ENCODE measurements at regions not wholly inside any gene's neighbourhood (a gene's known extent, or its start where the extent isn't known, plus 50 kb on each side); places are given as distances from the start of the nearest gene placed in this dataset.
A peak's percentile ranks its signal among the peaks of the same experiment; 100 is the strongest.

DNA sequence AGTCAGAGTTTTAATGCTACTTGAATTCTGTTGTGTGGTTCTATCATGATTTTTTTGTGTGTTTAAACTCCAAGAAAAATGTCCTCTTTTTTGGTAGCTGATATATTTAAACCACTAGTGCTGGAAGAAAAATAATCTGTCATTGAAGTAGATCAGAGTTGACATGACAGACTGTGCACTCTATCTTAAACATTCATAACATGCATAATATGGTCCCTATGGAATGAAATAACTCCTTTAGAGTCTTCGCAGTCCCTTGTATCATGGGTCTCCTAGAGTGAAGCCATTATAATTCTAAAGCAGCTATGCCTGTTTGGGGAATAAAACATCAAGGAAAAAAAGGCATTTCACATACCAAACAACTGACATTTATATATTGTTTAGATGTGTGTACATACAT lies 282.7 kb upstream of the CITED2 start:
- intact Hi-C loops (cut with DNase I): no loop called here
- Histone ChIP-seq H3K27me3 (no peaks in the 10 kb centered on the region), H3K4me1 (peaks cover 0 to 32% (median 4%) of the 10 kb centered on the region in 3 donors), H3K36me3 (no peaks in the 10 kb centered on the region), H3K4me3 (no peak overlapping the region), H3K27ac (no peak overlapping the region), H3K9me3 (no peaks in the 10 kb centered on the region)
- WGBS, 2 donors: 100% methylated on average over 1 of the region's 1 CpG
- no peak for TF ChIP-seq POLR2A (IDR thresholded peaks at IDR 0.05)
- TF ChIP-seq, protein P1, sequence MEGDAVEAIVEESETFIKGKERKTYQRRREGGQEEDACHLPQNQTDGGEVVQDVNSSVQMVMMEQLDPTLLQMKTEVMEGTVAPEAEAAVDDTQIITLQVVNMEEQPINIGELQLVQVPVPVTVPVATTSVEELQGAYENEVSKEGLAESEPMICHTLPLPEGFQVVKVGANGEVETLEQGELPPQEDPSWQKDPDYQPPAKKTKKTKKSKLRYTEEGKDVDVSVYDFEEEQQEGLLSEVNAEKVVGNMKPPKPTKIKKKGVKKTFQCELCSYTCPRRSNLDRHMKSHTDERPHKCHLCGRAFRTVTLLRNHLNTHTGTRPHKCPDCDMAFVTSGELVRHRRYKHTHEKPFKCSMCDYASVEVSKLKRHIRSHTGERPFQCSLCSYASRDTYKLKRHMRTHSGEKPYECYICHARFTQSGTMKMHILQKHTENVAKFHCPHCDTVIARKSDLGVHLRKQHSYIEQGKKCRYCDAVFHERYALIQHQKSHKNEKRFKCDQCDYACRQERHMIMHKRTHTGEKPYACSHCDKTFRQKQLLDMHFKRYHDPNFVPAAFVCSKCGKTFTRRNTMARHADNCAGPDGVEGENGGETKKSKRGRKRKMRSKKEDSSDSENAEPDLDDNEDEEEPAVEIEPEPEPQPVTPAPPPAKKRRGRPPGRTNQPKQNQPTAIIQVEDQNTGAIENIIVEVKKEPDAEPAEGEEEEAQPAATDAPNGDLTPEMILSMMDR (IDR thresholded peaks at IDR 0.05): no peak
- no peak for DNase-seq

DNA sequence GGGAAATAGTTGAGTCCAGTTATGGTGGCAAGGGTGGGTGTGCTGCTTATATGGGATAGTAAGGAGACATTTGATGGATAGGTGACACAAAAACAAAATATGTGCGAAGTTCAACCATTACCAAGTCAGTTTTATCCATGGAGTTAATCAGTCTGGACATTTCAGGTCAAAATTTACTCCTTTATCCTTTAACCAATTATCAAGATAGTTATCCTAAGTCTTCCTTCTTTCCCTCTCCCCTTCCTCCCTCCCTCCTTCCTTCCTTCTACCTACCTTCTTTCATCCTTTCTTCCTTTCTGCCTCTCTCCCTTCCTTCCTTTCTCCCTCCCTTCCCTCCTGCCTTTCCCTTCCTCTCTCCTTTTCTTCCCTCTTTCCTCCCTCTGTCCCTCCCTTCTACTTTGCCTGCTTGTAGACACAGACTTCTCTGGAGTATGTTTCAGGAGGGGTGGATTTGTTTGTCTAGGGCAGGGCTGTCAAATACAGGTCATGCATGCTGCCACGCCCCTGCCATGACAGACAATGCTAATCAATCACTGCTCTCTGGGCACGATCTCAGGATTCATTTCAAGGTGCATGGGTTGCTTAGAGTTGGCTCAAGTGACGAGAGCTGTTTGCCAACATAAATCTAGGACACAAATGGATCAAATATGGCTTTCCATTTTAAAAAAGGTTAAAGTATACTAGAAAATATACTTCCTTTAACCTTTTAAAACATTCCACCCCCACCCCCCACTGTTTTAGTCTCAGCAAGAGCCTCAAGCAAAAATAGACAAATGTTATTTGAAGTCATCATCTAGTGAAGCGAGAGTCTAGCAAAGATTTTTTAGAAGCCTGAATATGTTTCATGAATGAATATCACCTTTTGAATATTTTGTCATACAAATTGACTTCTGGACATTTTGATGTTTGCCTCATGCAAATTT lies 281.6 kb upstream of the CITED2 start:
- WGBS, 2 donors: 42 to 49% methylated on average over 5 of the region's 5 CpGs
- intact Hi-C loops (cut with DNase I): no loop called here
- Histone ChIP-seq H3K27me3 (no peaks in the 10 kb centered on the region), H3K9me3 (no peaks in the 10 kb centered on the region), H3K4me3 (no peak overlapping the region), H3K27ac (peak overlapping the region in 3 of 4 donors; percentile 45 to 74 (median 71)), H3K4me1 (peaks cover 0 to 32% (median 4%) of the 10 kb centered on the region in 3 donors), H3K36me3 (no peaks in the 10 kb centered on the region)
- DNase-seq: no peak
- TF ChIP-seq, protein P1 (IDR thresholded peaks at IDR 0.05): no peak
- TF ChIP-seq POLR2A (IDR thresholded peaks at IDR 0.05): no peak

DNA sequence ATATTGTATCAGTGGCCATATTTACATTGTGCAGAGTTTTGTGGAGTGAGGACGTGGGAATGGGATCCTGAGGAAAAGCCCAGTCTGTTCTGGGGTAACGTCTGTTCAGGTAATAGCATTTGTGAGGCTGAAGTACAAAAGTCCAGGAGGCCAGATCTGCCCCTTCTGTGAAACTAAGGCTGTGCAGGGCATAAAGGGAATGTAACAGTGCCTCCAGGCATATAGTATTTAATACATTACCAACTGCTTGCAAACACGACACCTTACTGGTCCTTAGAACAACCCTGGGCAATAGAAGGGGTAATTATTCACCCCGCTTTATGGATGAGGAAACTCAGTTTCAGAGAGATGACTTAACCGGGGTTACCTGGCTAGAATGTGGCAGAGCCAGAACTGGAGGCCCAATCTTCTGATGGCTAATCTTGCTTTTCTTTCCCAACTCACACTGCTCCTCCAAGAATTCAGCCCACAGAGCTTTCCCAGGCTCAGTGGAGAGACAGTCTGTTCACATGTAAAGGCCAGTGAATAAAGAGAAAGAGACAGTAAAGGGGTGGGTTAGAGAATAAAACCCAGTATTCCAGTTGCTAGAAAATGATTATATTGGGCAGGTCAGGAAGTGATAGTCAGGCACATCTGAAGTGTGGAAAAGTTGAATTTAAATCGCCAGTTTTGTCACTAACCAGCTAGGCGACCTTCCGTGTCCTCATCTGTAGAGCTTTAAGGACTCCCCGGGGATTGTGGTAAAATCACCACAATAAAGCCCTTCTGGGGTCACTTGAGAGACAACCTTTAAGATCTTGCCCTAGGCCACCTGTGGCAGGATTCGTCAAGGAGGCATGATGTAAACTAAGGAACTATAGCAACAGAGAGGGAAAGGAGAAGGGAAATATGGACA lies 280.7 kb upstream of the CITED2 start:
- DNase-seq: no peak
- Histone ChIP-seq H3K36me3 (no peaks in the 10 kb centered on the region), H3K27ac (peak overlapping the region in 3 of 4 donors; percentile 45 to 74 (median 71)), H3K4me3 (no peak overlapping the region), H3K9me3 (no peaks in the 10 kb centered on the region), H3K27me3 (no peaks in the 10 kb centered on the region), H3K4me1 (peaks cover 0 to 32% (median 4%) of the 10 kb centered on the region in 3 donors)
- WGBS, 2 donors: 70 to 74% methylated on average over 9 to 10 of the region's 10 CpGs
- TF ChIP-seq, protein P1 (IDR thresholded peaks at IDR 0.05): no peak
- no peak for TF ChIP-seq POLR2A (IDR thresholded peaks at IDR 0.05)
- intact Hi-C loops (cut with DNase I): no loop called here

DNA sequence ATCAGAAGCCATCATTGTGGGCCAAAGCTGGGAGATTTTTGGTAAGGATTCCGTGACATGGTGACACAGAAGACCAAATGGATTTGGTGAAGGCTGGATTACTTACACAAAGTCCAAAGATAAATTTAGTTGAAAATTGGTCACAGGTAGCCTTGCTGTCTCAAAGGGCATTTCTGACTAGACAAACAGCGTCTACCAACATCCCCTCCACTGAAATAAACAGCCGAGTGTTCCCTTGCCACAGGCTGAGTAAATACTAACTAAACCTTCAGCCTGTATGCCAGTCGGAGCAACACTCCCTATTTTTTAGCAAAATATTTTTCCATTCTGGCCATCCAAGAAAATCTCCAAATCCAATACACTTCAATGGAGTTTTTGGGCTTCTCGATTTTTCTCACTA lies 279.9 kb upstream of the CITED2 start:
- Histone ChIP-seq H3K4me1 (peaks cover 0 to 32% (median 4%) of the 10 kb centered on the region in 3 donors), H3K27ac (no peak overlapping the region), H3K4me3 (no peak overlapping the region), H3K27me3 (no peaks in the 10 kb centered on the region), H3K36me3 (no peaks in the 10 kb centered on the region), H3K9me3 (no peaks in the 10 kb centered on the region)
- TF ChIP-seq, protein P1 (IDR thresholded peaks at IDR 0.05): no peak
- TF ChIP-seq POLR2A (IDR thresholded peaks at IDR 0.05): no peak
- intact Hi-C loops (cut with DNase I): no loop called here
- whole genome bisulfite sequencing, 2 donors: 88 to 91% methylated on average over 5 of the region's 5 CpGs
- no peak for DNase-seq
